Endothelial cell of umbilical vein (primary cell): ENCODE measurements at regions not wholly inside any gene's neighbourhood (a gene's known extent, or its start where the extent isn't known, plus 50 kb on each side); places are given as distances from the start of the nearest gene placed in this dataset.

ENCODE experiments used
- BruUV-seq: library from RNA; stranded (reverse); fragments of 400-500 nt; replicated peaks from 2 replicates; lab custom pipeline; 2021; lab: Mats Ljungman, UMichigan
- CTCF ChIA-PET: fragments of 300-600, 350-600 bp; sonication (Branson Sonifier 250); formaldehyde crosslinking; loops from one replicate; lab custom pipeline; 2021; ENCODE audit warnings: antibody characterized with exemption, inconsistent platforms; lab: Charles Lee
- POLR2A ChIA-PET: fragments of 300-600, 350-600 bp; sonication (Branson Sonifier 250); formaldehyde crosslinking; loops from one replicate; lab custom pipeline; 2021; ENCODE audit warnings: antibody characterized with exemption, inconsistent platforms; lab: Charles Lee
- DNase-seq: peaks from one replicate; pipeline ENCODE4 v3.0.0-alpha.2; 2011; ENCODE audit warnings: low read depth, low spot score
- FAIRE-seq: peaks from 2 replicates; lab custom pipeline; 2011; peaks lifted over from hg19 to GRCh38; lab: Jason Lieb, UNC
- H2AFZ ChIP-seq: 2 replicates; pipeline ENCODE4 v1.6.0; 2012; ENCODE audit warnings: low read depth, low read length, control low read depth, inconsistent platforms
- H3K27ac ChIP-seq: 2 replicates; pipeline ENCODE4 v1.5.1; 2011; ENCODE audit warnings: low read depth, mild to moderate bottlenecking, control low read depth, low read length, moderate library complexity; ENCODE audit not compliant: insufficient read depth
- H3K27me3 ChIP-seq, 2 experiments: 2 replicates each; pipeline versions ENCODE4 v1.6.0 to v1.6.1; 2011; ENCODE audit warnings: low read length in 2 of 2, mixed read lengths in 1 of 2; ENCODE audit not compliant: control insufficient read depth in 2 of 2, insufficient read depth in 2 of 2
- H3K36me3 ChIP-seq, 2 experiments: 2 replicates in 1 of 2; 3 replicates in 1 of 2; pipeline ENCODE4 v1.5.1; 2011; ENCODE audit warnings: low read length in 2 of 2, mild to moderate bottlenecking in 1 of 2, moderate library complexity in 1 of 2; ENCODE audit not compliant: control insufficient read depth in 2 of 2, insufficient read depth in 2 of 2; ENCODE audit errors: extremely low read depth in 1 of 2
- H3K4me1 ChIP-seq: 3 replicates; pipeline ENCODE4 v1.5.1; 2011; ENCODE audit warnings: mild to moderate bottlenecking, low read length; ENCODE audit not compliant: control insufficient read depth, insufficient read depth; ENCODE audit errors: extremely low read depth
- H3K4me2 ChIP-seq: 2 replicates; pipeline ENCODE4 v1.6.1; 2011; ENCODE audit warnings: low read length, control low read depth, mixed read lengths; ENCODE audit not compliant: insufficient read depth
- H3K4me3 ChIP-seq, 3 experiments: fragments of 200-600 bp in 1 of 3; sonication (generic), shearing (Covaris generic) in 1 of 3; replicated peaks in 1 of 3; 2 replicates each; pipeline ENCODE4 v1.5.1; 2011 to 2016; ENCODE audit warnings: control low read depth in 3 of 3, low read length in 3 of 3, mild to moderate bottlenecking in 2 of 3, inconsistent platforms in 1 of 3, low read depth in 1 of 3, moderate library complexity in 1 of 3; ENCODE audit not compliant: insufficient read depth in 1 of 3
- H3K79me2 ChIP-seq: 2 replicates; pipeline ENCODE4 v1.6.0; 2012; ENCODE audit warnings: low read length, inconsistent platforms; ENCODE audit not compliant: control insufficient read depth, insufficient read depth
- H3K9ac ChIP-seq: replicated peaks from 2 replicates; pipeline ENCODE3; 2011; ENCODE audit warnings: low read length, control low read depth; ENCODE audit not compliant: insufficient read depth; ENCODE audit errors: extremely low read depth
- H3K9me1 ChIP-seq: replicated peaks from 3 replicates; pipeline ENCODE4 v1.6.0; 2011; ENCODE audit warnings: mild to moderate bottlenecking, low read length; ENCODE audit not compliant: control insufficient read depth, insufficient read depth; ENCODE audit errors: extremely low read depth
- H3K9me3 ChIP-seq: replicated peaks from 2 replicates; pipeline ENCODE4 v1.5.1; 2012; ENCODE audit warnings: low read length, inconsistent platforms; ENCODE audit not compliant: control insufficient read depth, insufficient read depth
- H4K20me1 ChIP-seq: replicated peaks from 2 replicates; pipeline ENCODE3; 2011; ENCODE audit warnings: mild to moderate bottlenecking, low read length; ENCODE audit not compliant: control insufficient read depth, insufficient read depth; ENCODE audit errors: extremely low read depth
- EZH2 ChIP-seq: IDR thresholded peaks from 2 replicates; pipeline ENCODE4 v1.6.1; 2012; ENCODE audit warnings: borderline replicate concordance, low read depth, mild to moderate bottlenecking, moderate library complexity, low read length, inconsistent platforms; ENCODE audit not compliant: severe bottlenecking
- FOS ChIP-seq: IDR thresholded peaks from 2 replicates; pipeline ENCODE4 v1.6.1; 2011; ENCODE audit warnings: mild to moderate bottlenecking, low read length, moderate library complexity, borderline replicate concordance; ENCODE audit not compliant: insufficient read depth
- GATA2 ChIP-seq: IDR thresholded peaks from 2 replicates; pipeline ENCODE4 v1.7.0; 2011; ENCODE audit warnings: low read depth, mild to moderate bottlenecking, moderate library complexity, mixed read lengths, low read length; ENCODE audit not compliant: insufficient read length, insufficient read depth
- JUN ChIP-seq: IDR thresholded peaks from 2 replicates; pipeline ENCODE4 v1.6.1; 2011; ENCODE audit warnings: borderline replicate concordance, low read depth; ENCODE audit not compliant: insufficient read length, insufficient read depth
- MYC ChIP-seq: IDR thresholded peaks from one replicate; pipeline ENCODE4 v1.6.1; 2011; ENCODE audit warnings: mild to moderate bottlenecking, low read depth, low read length
- POLR2A ChIP-seq: IDR thresholded peaks from 2 replicates; pipeline ENCODE4 v1.6.1; 2012; ENCODE audit warnings: low read depth, mild to moderate bottlenecking, control low read depth, low read length
- POLR2AphosphoS5 ChIP-seq: IDR thresholded peaks from 2 replicates; pipeline ENCODE4 v1.6.1; 2012; ENCODE audit warnings: low read depth, mild to moderate bottlenecking, control low read depth, low read length, moderate library complexity; ENCODE audit not compliant: insufficient read depth
- dilution Hi-C: fragments of 300-500 bp; cut with MboI; formaldehyde crosslinking; loops from one replicate; pipeline ENCODE4 v1.15.0; 2019; ENCODE audit warnings: low sequenced_read_pairs; ENCODE audit not compliant: extremely low pct_ligation_motif_present
- intact Hi-C: fragments of 100-400 bp; cut with micrococcal nuclease; formaldehyde crosslinking; loops from one replicate; pipeline ENCODE4 v1.10.0; 2022
- TF ChIP-seq, protein P1 (sequence below): IDR thresholded peaks from 2 replicates; pipeline ENCODE4 v1.6.1; 2011; ENCODE audit not compliant: insufficient read depth, insufficient read length
- TF ChIP-seq, protein P2 (sequence below), 2 donors: IDR thresholded peaks; 1 replicate in 1 of 2; 2 replicates in 1 of 2; pipeline ENCODE4 v1.5.1; 2011; ENCODE audit warnings: low read length in 2 of 2, mild to moderate bottlenecking in 2 of 2, moderate library complexity in 2 of 2, control low read depth in 1 of 2, inconsistent platforms in 1 of 2, low read depth in 1 of 2; ENCODE audit not compliant: insufficient read depth in 1 of 2; ENCODE audit errors: extremely low read depth in 1 of 2

DNA sequence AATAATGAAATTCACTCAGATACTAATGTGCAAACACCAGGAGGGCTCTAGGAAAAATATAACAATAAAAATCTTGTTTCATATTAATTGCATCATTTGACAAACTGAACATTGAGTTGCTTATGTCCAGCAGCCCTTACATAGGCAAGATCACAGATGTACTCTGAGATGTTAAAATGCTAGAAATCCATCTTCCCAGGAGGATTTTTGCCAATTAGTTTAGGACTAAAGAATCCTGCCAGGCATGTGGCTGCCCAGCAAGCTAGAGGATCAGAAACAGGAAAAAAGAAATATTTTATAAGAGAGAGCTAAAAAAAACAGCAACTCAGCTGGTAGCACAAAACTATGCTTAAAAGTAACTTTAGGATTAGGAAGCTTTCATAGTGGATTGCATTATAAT lies 407.8 kb downstream of the NXPH1 start:
- Histone ChIP-seq H3K27me3 (no peaks in the 10 kb centered on the region), H2AFZ (no peak overlapping the region), H3K27ac (no peak overlapping the region), H3K9me3 (no peaks in the 10 kb centered on the region), H3K9ac (no peak overlapping the region), H4K20me1 (no peaks in the 10 kb centered on the region), H3K79me2 (no peaks in the 10 kb centered on the region), H3K4me3 (no peak overlapping the region), H3K9me1 (no peaks in the 10 kb centered on the region), H3K4me2 (no peak overlapping the region), H3K4me1 (no peaks in the 10 kb centered on the region), H3K36me3 (no peaks in the 10 kb centered on the region)
- TF ChIP-seq, protein P1, sequence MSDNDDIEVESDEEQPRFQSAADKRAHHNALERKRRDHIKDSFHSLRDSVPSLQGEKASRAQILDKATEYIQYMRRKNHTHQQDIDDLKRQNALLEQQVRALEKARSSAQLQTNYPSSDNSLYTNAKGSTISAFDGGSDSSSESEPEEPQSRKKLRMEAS = no peak
- no peak for TF ChIP-seq GATA2
- TF ChIP-seq MYC = no peak
- no peak for TF ChIP-seq FOS
- TF ChIP-seq POLR2AphosphoS5 = no peak
- TF ChIP-seq EZH2 = no peak
- TF ChIP-seq POLR2A = no peak
- TF ChIP-seq, protein P2, sequence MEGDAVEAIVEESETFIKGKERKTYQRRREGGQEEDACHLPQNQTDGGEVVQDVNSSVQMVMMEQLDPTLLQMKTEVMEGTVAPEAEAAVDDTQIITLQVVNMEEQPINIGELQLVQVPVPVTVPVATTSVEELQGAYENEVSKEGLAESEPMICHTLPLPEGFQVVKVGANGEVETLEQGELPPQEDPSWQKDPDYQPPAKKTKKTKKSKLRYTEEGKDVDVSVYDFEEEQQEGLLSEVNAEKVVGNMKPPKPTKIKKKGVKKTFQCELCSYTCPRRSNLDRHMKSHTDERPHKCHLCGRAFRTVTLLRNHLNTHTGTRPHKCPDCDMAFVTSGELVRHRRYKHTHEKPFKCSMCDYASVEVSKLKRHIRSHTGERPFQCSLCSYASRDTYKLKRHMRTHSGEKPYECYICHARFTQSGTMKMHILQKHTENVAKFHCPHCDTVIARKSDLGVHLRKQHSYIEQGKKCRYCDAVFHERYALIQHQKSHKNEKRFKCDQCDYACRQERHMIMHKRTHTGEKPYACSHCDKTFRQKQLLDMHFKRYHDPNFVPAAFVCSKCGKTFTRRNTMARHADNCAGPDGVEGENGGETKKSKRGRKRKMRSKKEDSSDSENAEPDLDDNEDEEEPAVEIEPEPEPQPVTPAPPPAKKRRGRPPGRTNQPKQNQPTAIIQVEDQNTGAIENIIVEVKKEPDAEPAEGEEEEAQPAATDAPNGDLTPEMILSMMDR (IDR thresholded peaks at IDR 0.05; ENCODE audit: extremely low read depth in 1 of 2, insufficient read depth in 1 of 2, low read depth in 1 of 2, low read length in 2 of 2) = no peak
- TF ChIP-seq JUN = no peak
- no TSS peak for BruUV-seq
- POLR2A ChIA-PET = no interaction called here
- intact Hi-C loops (no loop called here), dilution Hi-C loops (no loop called here)
- FAIRE-seq (no peak), DNase-seq (no peak)
- CTCF ChIA-PET = no interaction called here
